ENCODE measurements at regions not wholly inside any gene's neighbourhood (a gene's known extent, or its start where the extent isn't known, plus 50 kb on each side); places are given as distances from the start of the nearest gene placed in this dataset.
A peak's percentile ranks its signal among the peaks of the same experiment; 100 is the strongest.
"Not testable (repeated sequence)": the region's sequence is repeated elsewhere in the genome, so short reads cannot be mapped to it uniquely, and the experiment has no call there.

DNA sequence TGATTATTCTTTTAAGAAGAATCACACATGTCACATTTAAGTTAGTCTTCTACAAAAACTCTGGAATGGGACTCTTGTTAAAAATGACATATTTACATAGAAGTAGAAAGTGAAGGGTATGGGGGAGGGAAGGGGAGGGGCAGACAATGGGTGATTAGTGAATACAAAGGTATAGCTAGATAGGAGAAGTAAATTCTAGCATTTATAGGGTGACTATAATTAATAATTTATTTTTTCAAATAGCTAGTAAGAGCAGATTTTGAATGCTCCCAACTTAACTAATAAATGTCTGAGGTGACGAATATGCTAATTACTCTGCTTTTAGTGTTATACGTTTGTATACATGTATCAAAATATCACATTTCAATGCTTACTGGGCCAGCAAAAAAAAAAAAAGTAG lies 59.4 kb downstream of the BLTP3B start:
- no peak for ATAC-seq

DNA sequence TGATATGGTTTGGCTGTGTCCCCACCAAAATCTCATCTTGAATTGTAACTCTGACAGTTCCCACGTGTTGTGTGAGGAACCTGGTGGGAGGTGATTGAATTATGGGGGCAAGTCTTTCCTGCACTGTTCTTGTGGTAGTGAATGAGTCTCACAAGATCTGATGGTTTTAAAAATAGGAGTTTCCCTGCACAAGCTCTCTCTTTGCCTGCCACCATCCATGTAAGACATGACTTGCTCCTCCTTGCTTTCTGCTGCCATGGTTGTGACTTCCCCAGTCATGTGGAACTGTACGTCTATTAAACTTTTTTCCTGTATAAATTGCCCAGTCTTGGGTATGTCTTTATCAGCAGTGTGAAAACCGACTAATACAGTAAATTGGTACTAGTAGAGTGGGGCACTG lies 63.9 kb downstream of the BLTP3B start:
- not testable (repeated sequence) for ATAC-seq, H3K4me1 Mint-ChIP-seq, H3K4me3 Mint-ChIP-seq, H3K27ac Mint-ChIP-seq, H3K27me3 Mint-ChIP-seq
- peaks cover 12% of the 10 kb centered on the region for H3K9me3 Mint-ChIP-seq
- peaks cover 83% of the 10 kb centered on the region for H3K36me3 Mint-ChIP-seq

More for the DNA sequence above, 59.4 kb downstream of the BLTP3B start:
- no peaks in the 10 kb centered on the region for H3K27me3 Mint-ChIP-seq
- peaks cover 75% of the 10 kb centered on the region for H3K36me3 Mint-ChIP-seq
- H3K4me1 Mint-ChIP-seq: no peaks in the 10 kb centered on the region
- no peak overlapping the region for H3K4me3 Mint-ChIP-seq
- H3K27ac Mint-ChIP-seq: no peak overlapping the region
- peaks cover 12% of the 10 kb centered on the region for H3K9me3 Mint-ChIP-seq

DNA sequence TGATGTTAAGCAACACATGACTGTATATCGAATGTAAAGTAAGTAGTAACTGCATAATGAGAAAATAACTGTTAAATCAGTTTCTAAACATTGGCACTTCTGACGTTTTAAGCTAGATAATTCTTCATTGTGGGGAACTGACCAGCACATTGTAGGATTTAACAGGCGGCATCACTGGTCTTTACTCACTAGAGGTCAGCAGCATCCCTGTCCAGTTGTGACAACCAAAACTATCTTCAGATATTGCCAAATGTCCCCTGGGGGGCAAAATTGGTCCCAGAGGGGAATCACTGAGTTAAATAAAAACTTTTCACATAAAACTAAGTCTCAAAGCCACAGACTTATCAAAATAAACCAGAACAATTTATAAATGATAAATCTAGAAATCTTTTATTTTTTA lies 65.3 kb downstream of the BLTP3B start:
- Mint-ChIP-seq H3K27ac (no peak overlapping the region), H3K4me3 (no peak overlapping the region), H3K36me3 (peaks cover 74% of the 10 kb centered on the region), H3K27me3 (no peaks in the 10 kb centered on the region), H3K4me1 (no peaks in the 10 kb centered on the region), H3K9me3 (peaks cover 12% of the 10 kb centered on the region)
- ATAC-seq: no peak

DNA sequence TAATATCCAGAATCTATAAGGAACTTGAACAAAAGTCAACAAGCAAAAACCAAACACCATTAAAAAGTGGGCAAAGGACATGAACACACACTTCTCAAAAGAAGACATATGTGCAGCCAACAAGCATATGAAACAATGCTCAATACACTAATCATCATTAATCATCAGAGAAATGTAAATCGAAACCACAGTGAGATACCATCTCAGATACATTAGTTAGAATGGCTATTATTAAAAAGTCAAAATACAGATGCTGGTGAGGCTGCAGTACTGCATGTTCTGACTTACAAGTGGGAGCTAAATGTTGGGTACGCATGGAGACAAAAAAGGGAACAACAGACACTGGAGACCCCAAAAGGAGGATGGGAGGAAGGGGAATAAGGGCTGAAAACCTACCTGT lies 67.1 kb downstream of the BLTP3B start:
- Mint-ChIP-seq H3K36me3 (peaks cover 64% of the 10 kb centered on the region), H3K27ac (no peak overlapping the region), H3K4me1 (no peaks in the 10 kb centered on the region), H3K27me3 (no peaks in the 10 kb centered on the region), H3K4me3 (no peak overlapping the region), H3K9me3 (peaks cover 6% of the 10 kb centered on the region)
- no peak for ATAC-seq

DNA sequence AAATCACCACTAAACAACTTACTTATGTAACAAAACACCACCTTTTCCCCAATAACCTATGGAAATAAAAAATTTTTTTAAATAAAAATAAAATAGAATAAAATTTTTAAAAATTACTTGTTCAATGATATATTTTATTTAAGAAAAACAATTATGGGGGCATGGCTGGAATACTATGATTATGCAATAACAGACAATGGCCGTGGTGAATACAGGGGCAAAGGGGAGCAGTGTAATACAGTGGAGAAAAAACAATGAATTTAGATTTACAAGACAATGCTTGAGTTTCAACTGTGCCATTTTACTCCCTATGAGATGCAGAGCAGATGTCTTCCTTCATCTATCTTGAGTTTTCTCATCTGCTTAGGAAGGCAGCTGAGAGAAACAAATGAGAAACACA lies 72.9 kb downstream of the BLTP3B start:
- H3K27ac Mint-ChIP-seq: no peak overlapping the region
- H3K36me3 Mint-ChIP-seq: peaks cover 76% of the 10 kb centered on the region
- H3K27me3 Mint-ChIP-seq: no peaks in the 10 kb centered on the region
- no peak overlapping the region for H3K4me3 Mint-ChIP-seq
- peaks cover 21% of the 10 kb centered on the region for H3K9me3 Mint-ChIP-seq
- H3K4me1 Mint-ChIP-seq: no peaks in the 10 kb centered on the region
- no peak for ATAC-seq

DNA sequence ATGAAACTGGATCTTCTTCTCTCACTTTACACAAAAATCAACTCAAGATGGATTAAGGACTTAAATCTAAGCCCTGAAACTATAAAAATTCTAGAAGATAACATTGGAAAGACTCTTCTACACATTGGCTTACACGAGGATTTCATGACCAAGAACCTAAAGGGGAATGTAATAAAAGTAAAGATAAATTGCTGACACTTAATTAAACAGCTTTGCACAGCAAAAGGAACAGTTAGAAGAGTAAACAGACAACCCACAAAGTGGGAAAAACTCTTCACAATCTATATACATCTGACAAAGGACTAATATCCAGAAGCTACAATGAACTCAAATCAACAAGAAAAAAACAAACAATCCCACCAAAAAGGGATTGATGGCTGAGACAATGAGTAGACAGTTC lies 74.4 kb downstream of the BLTP3B start:
- no peak overlapping the region for H3K4me3 Mint-ChIP-seq
- no peaks in the 10 kb centered on the region for H3K4me1 Mint-ChIP-seq
- H3K9me3 Mint-ChIP-seq: peaks cover 29% of the 10 kb centered on the region
- no peak for ATAC-seq
- peaks cover 81% of the 10 kb centered on the region for H3K36me3 Mint-ChIP-seq
- H3K27ac Mint-ChIP-seq: no peak overlapping the region
- H3K27me3 Mint-ChIP-seq: no peaks in the 10 kb centered on the region

DNA sequence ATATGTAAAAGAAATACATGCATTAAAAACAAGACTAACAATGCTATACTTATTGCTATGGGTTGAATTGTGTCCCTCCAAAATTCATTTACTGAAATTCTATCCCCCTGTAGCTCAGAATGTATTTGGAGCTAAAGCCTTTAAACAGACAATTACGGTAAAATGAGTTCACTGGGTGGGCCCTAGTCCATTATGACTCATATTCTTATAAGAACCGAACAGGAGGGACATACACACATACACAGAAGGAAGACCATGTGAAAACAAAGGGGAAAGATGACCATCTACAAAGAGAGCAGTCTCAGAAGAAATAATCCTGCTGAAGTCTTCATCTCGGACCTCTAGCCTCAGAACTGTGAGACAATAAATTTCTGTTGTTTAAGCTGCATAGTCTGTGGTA lies 77.1 kb upstream of the ANKS1B start:
- peaks cover 87% of the 10 kb centered on the region for H3K36me3 Mint-ChIP-seq

DNA sequence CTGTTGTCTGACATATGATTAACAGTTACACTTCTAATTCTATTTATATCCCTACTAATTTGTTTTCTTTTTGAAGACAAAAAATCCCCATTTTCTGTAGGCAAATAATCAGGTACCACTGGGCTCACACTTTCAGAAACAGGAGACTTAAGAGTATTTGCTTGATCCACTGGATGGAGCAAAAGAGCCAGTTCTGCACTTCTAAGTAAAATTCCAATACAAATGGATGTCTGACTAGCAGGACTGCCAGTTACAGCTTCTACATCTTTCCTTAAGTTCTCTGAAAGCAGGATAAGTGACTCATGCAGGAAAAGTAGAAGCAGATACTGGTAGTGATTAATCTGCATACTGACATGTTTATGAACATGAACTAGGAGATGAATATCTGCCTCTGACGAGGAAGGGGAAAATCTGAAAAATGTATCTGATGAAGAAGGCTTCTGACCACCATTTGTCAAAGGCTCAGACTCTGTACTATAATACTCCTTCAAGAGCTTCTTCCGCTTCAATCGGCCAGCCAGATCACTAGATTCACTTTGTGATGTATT lies 73.8 kb upstream of the ANKS1B start:
- H3K4me1 Mint-ChIP-seq: peaks cover 10% of the 10 kb centered on the region
- H3K27me3 Mint-ChIP-seq: no peaks in the 10 kb centered on the region
- peaks cover 67% of the 10 kb centered on the region for H3K36me3 Mint-ChIP-seq
- no peak for ATAC-seq
- no peak overlapping the region for H3K4me3 Mint-ChIP-seq
- H3K9me3 Mint-ChIP-seq: no peaks in the 10 kb centered on the region
- peak overlapping the region; percentile 30 for H3K27ac Mint-ChIP-seq

More for the DNA sequence above, 77.1 kb upstream of the ANKS1B start:
- Mint-ChIP-seq H3K4me3 (no peak overlapping the region), H3K4me1 (peaks cover 10% of the 10 kb centered on the region), H3K9me3 (peaks cover 16% of the 10 kb centered on the region), H3K27me3 (no peaks in the 10 kb centered on the region), H3K27ac (no peak overlapping the region)
- no peak for ATAC-seq

DNA sequence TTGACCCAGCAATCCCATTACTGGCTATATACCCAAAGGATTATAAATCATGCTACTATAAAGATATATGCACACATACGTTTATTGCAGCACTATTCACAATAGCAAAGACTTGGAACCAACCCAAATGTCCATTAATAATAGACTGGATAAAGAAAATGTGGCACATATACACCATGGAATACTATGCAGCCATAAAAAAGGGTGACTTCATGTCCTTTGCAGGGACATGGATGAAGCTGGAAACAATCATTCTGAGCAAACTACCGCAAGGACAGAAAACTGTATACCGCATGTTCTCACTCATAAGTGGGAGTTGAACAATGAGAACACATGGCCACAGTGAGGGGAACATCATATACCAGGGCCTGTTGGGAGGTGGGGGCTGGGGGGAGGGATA lies 61.5 kb upstream of the ANKS1B start:
- H3K9me3 Mint-ChIP-seq, H3K27ac Mint-ChIP-seq, H3K27me3 Mint-ChIP-seq, ATAC-seq, H3K4me3 Mint-ChIP-seq, H3K4me1 Mint-ChIP-seq: not testable (repeated sequence)
- peaks cover 86% of the 10 kb centered on the region for H3K36me3 Mint-ChIP-seq

DNA sequence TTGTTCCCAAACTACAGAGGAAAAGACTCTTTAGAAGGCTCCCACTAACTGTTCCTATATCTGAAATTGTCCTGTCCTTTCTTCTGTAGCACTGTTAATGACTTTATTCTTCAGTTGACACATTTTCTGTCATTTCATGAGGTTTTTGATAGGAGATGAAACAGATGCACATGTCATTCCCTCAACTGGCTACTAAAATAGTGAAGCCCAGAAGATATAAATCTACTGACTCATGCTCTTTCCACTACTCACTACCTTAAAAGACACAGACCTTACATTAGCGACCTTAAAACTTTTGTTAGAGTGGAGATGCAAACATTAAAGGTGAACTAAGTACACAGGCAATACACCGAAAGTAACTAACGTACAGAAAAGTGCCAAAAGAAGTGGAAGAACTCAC lies 59.5 kb upstream of the ANKS1B start:
- Mint-ChIP-seq H3K27me3 (no peaks in the 10 kb centered on the region), H3K4me3 (no peak overlapping the region), H3K36me3 (peaks cover 82% of the 10 kb centered on the region), H3K4me1 (no peaks in the 10 kb centered on the region), H3K9me3 (peaks cover 3% of the 10 kb centered on the region), H3K27ac (no peak overlapping the region)
- no peak for ATAC-seq

DNA sequence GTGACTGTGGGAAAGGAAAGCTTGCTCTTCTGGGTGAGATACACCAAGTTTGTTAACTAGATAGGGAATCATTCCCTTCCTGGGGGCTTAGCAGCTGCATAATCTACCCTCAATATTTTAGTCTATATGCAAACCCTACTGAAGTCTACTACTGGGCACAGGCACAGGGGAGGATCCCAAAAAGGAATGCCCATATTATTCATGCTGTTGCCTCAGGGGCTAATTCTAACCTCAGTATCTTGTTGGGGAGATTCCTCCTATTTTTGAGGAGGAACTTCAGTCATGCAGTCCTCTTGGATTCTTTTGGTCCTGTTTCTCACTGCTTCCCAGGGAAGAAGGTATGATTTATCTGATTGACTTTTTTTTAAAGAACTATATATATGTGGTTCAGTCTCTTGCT lies 58.9 kb upstream of the ANKS1B start:
- H3K9me3 Mint-ChIP-seq: peaks cover 3% of the 10 kb centered on the region
- ATAC-seq: no peak
- H3K4me3 Mint-ChIP-seq: no peak overlapping the region
- no peaks in the 10 kb centered on the region for H3K4me1 Mint-ChIP-seq
- H3K27ac Mint-ChIP-seq: no peak overlapping the region
- H3K36me3 Mint-ChIP-seq: peaks cover 79% of the 10 kb centered on the region
- H3K27me3 Mint-ChIP-seq: no peaks in the 10 kb centered on the region
